Astrocyte (in vitro differentiated cells and primary cell): ENCODE measurements at regions not wholly inside any gene's neighbourhood (a gene's known extent, or its start where the extent isn't known, plus 50 kb on each side); places are given as distances from the start of the nearest gene placed in this dataset.

ENCODE experiments used
- EZH2 ChIP-seq: IDR thresholded peaks from 2 replicates; pipeline ENCODE4 v1.6.1; 2012; ENCODE audit warnings: mild to moderate bottlenecking, low read length, inconsistent platforms; ENCODE audit not compliant: insufficient read depth
- TF ChIP-seq, protein P1 (sequence below): IDR thresholded peaks from 2 replicates; pipeline ENCODE4 v1.5.1; 2011; ENCODE audit warnings: low read depth, mild to moderate bottlenecking, inconsistent platforms, low read length, moderate library complexity; ENCODE audit not compliant: insufficient read depth

DNA sequence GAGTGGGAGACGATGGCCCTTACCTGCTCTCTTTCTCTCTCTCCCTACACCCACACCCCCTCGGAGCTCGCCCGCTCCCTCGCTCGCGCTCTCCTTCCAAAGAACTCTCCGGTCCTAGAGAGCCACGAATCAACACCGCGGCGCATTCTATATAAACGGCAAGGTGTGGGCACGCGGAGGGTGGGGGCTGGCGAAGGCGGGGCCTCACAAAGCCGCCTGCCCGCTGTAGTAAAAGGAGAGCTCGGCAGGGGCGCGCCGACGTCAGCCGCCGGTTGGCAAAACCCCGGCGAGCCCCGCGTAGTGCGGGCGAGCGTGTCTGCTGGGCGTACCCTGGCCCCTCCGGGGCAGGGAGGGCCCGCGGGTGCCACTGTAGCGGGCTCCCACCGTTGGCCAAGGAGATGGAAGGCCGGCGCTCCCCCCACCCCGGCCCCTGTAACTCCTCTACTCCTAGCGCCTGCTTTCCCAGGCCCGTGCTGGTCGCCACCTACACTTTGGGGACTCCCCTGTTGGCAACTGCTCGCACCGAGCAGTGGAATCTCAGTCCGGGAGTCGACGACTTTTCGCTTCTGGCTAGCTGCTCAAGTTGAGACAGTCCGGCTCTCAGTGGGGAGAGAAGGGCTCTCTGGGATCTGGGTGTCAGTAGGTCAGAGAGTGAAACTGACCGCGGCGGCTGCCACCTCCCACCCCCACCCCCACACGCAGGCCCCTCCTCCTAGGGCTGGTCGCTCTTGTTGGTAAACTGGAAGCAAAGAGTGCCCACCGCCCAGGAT lies 325.5 kb upstream of the F9 start:
- TF ChIP-seq, protein P1, sequence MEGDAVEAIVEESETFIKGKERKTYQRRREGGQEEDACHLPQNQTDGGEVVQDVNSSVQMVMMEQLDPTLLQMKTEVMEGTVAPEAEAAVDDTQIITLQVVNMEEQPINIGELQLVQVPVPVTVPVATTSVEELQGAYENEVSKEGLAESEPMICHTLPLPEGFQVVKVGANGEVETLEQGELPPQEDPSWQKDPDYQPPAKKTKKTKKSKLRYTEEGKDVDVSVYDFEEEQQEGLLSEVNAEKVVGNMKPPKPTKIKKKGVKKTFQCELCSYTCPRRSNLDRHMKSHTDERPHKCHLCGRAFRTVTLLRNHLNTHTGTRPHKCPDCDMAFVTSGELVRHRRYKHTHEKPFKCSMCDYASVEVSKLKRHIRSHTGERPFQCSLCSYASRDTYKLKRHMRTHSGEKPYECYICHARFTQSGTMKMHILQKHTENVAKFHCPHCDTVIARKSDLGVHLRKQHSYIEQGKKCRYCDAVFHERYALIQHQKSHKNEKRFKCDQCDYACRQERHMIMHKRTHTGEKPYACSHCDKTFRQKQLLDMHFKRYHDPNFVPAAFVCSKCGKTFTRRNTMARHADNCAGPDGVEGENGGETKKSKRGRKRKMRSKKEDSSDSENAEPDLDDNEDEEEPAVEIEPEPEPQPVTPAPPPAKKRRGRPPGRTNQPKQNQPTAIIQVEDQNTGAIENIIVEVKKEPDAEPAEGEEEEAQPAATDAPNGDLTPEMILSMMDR = no peak
- TF ChIP-seq EZH2 = no peak
